HepG2 (cell line): ENCODE measurements at regions not wholly inside any gene's neighbourhood (a gene's known extent, or its start where the extent isn't known, plus 50 kb on each side); places are given as distances from the start of the nearest gene placed in this dataset.

ENCODE experiments used
- ATAC-seq: fragments of 200-7000 bp; cut with Tn5 transposase; 3 replicates; pipeline ENCODE4 v1.9.1; 2020; ENCODE audit warnings: mild to moderate bottlenecking, moderate library complexity
- BruUV-seq: library from RNA; stranded (reverse); fragments of 400-500 nt; replicated peaks from 2 replicates; lab custom pipeline; 2021; lab: Mats Ljungman, UMichigan
- CTCF ChIA-PET: fragments of 300-600 bp; formaldehyde crosslinking; extraction: SDS; loops from one replicate; lab custom pipeline; 2021; ENCODE audit warnings: low total read pairs, inconsistent platforms, low intra/inter-chr PET ratio; lab: Yijun Ruan, JAX
- POLR2A ChIA-PET: fragments of 350-600 bp; sonication (Branson Sonifier 250); formaldehyde crosslinking; loops from one replicate; lab custom pipeline; 2020; ENCODE audit warnings: antibody characterized with exemption, inconsistent platforms; lab: Yijun Ruan, JAX
- DNase-seq: peaks from one replicate; pipeline ENCODE4 v3.0.0-alpha.2; 2015; ENCODE audit warnings: low spot score
- FAIRE-seq: peaks from 3 replicates; lab custom pipeline; 2011; peaks lifted over from hg19 to GRCh38; lab: Jason Lieb, UNC
- H2AFZ ChIP-seq: one replicate; pipeline ENCODE4 v1.6.1; 2011; ENCODE audit warnings: low read length, inconsistent platforms
- H3K27ac ChIP-seq: fragments of 300-600 bp; 3 replicates; pipeline ENCODE4 v1.8.0; 2011; ENCODE audit warnings: mixed run types, mild to moderate bottlenecking, mixed read lengths, low read length, inconsistent platforms; ENCODE audit not compliant: insufficient read depth; ENCODE audit errors: extremely low read length
- H3K27me3 ChIP-seq, 2 experiments: fragments of 200-600 bp in 1 of 2; 2 replicates in 1 of 2; 3 replicates in 1 of 2; pipeline versions ENCODE4 v1.6.0 to v1.8.0; 2011; ENCODE audit warnings: low read length in 2 of 2, mild to moderate bottlenecking in 2 of 2, moderate library complexity in 2 of 2, inconsistent platforms in 1 of 2; ENCODE audit not compliant: insufficient read depth in 2 of 2, control insufficient read depth in 1 of 2
- H3K36me3 ChIP-seq, 2 experiments: fragments of 200-600 bp in 1 of 2; replicated peaks in 1 of 2; 2 replicates in 1 of 2; 3 replicates in 1 of 2; pipeline versions ENCODE4 v1.5.1 to v1.8.0; 2011; ENCODE audit warnings: low read length in 2 of 2, inconsistent platforms in 1 of 2; ENCODE audit not compliant: insufficient read depth in 2 of 2, control insufficient read depth in 1 of 2
- H3K4me1 ChIP-seq: 2 replicates; pipeline ENCODE4 v1.5.1; 2012; ENCODE audit warnings: low read length, inconsistent platforms; ENCODE audit not compliant: insufficient read depth
- H3K4me2 ChIP-seq: 2 replicates; pipeline ENCODE4 v1.6.0; 2011; ENCODE audit warnings: low read depth, low read length, inconsistent platforms
- H3K4me3 ChIP-seq, 3 experiments: fragments of 200-600 bp in 1 of 3; sonication (generic), shearing (Covaris generic) in 1 of 3; replicated peaks in 1 of 3; 2 replicates each; pipeline ENCODE4 v1.5.1; 2011 to 2016; ENCODE audit warnings: low read length in 3 of 3, inconsistent platforms in 2 of 3, low read depth in 2 of 3, mild to moderate bottlenecking in 2 of 3, control low read depth in 1 of 3, mixed read lengths in 1 of 3; ENCODE audit not compliant: insufficient read depth in 1 of 3
- H3K79me2 ChIP-seq: one replicate; pipeline ENCODE4 v1.6.1; 2011; ENCODE audit warnings: low read length, inconsistent platforms; ENCODE audit not compliant: insufficient read depth
- H3K9ac ChIP-seq: 2 replicates; pipeline ENCODE4 v1.6.0; 2011; ENCODE audit warnings: mild to moderate bottlenecking, low read depth, low read length, inconsistent platforms; ENCODE audit not compliant: insufficient read depth
- H3K9me3 ChIP-seq: 2 replicates; pipeline ENCODE4 v1.5.1; 2012; ENCODE audit warnings: mild to moderate bottlenecking, low read length
- H4K20me1 ChIP-seq: 2 replicates; pipeline ENCODE4 v1.6.0; 2011; ENCODE audit warnings: inconsistent platforms, mild to moderate bottlenecking, low read length, moderate library complexity; ENCODE audit not compliant: insufficient read depth
- CTCF ChIP-seq: sonication (generic); formaldehyde crosslinking; IDR thresholded peaks from 2 replicates; pipeline ENCODE4 v1.5.0; 2020; ENCODE audit warnings: mild to moderate bottlenecking, missing genetic modification reagents, moderate library complexity
- RORA ChIP-seq: sonication (generic); formaldehyde crosslinking; IDR thresholded peaks from 2 replicates; pipeline ENCODE4 v1.5.0; 2020; ENCODE audit warnings: mild to moderate bottlenecking, missing genetic modification reagents, moderate library complexity
- RXRB ChIP-seq: IDR thresholded peaks from 2 replicates; pipeline ENCODE4 v1.6.1; 2016; ENCODE audit warnings: borderline replicate concordance, missing genetic modification reagents, missing compliant biosample characterization
- STAG1 ChIP-seq: sonication (generic); formaldehyde crosslinking; IDR thresholded peaks from 2 replicates; pipeline ENCODE4 v1.4.0; 2020; ENCODE audit warnings: missing genetic modification reagents
- ZNF124 ChIP-seq: sonication (generic); formaldehyde crosslinking; IDR thresholded peaks from 2 replicates; pipeline ENCODE4 v1.4.0; 2020; ENCODE audit warnings: missing genetic modification reagents
- ZNF256 ChIP-seq: sonication (generic); formaldehyde crosslinking; conservative IDR thresholded peaks from 2 replicates; pipeline ENCODE4 v1.4.0; 2020; ENCODE audit warnings: missing genetic modification reagents
- ZNF530 ChIP-seq: sonication (generic); formaldehyde crosslinking; IDR thresholded peaks from 2 replicates; pipeline ENCODE4 v1.5.0; 2020; ENCODE audit warnings: low read depth, mild to moderate bottlenecking, missing genetic modification reagents
- ZNF713 ChIP-seq: sonication (generic); formaldehyde crosslinking; IDR thresholded peaks from 2 replicates; pipeline ENCODE4 v1.4.0; 2020; ENCODE audit warnings: mild to moderate bottlenecking, missing genetic modification reagents
- whole genome bisulfite sequencing: methylation state at CpG from one replicate; pipeline ENCODE4 v1.1.6; 2017; ENCODE audit warnings: low lambda C conversion rate; 5-methylcytosine and 5-hydroxymethylcytosine counted together
- in situ Hi-C: cut with HindIII; loops from 2 replicates; pipeline ENCODE4 v1.10.0; 2017; ENCODE audit warnings: low pct_unique_long_range_greater_than_20kb; ENCODE audit not compliant: extremely low pct_ligation_motif_present
- intact Hi-C: fragments of 100-400 bp; cut with micrococcal nuclease; formaldehyde crosslinking; loops from one replicate; pipeline ENCODE4 v1.10.0; 2022; ENCODE audit not compliant: unreplicated experiment

GRCh38 chr3:145266368-145266767 lies 894.6 kb downstream of the PLOD2 start:
- ChIA-PET POLR2A (no interaction called here), CTCF (no interaction called here)
- BruUV-seq = no TSS peak
- intact Hi-C loops (no loop called here), in situ Hi-C loops (no loop called here)
- Histone ChIP-seq H3K4me3 (no peak overlapping the region), H4K20me1 (no peaks in the 10 kb centered on the region), H3K27ac (no peak overlapping the region), H3K9me3 (no peaks in the 10 kb centered on the region), H3K36me3 (no peaks in the 10 kb centered on the region), H3K79me2 (no peaks in the 10 kb centered on the region), H2AFZ (no peak overlapping the region), H3K4me2 (no peak overlapping the region), H3K27me3 (no peaks in the 10 kb centered on the region), H3K9ac (no peak overlapping the region), H3K4me1 (no peaks in the 10 kb centered on the region)
- DNase-seq = peak; percentile 2
- no peak for FAIRE-seq
- TF ChIP-seq STAG1 = peak; percentile 48
- no peak for TF ChIP-seq ZNF124 (CRISPR knock-in tag)
- peak; percentile 29; the same call in 1 of the 2 replicates for TF ChIP-seq CTCF (CRISPR knock-in tag)
- ATAC-seq = peak; percentile 47; the same call in 2 of the 3 replicates
- 1% methylated on average over 5 of the region's 6 CpGs for WGBS

- ChIA-PET POLR2A (no interaction called here), CTCF (no interaction called here)
- Histone ChIP-seq H3K36me3 (no peaks in the 10 kb centered on the region), H3K9ac (no peak overlapping the region), H3K4me1 (no peaks in the 10 kb centered on the region), H3K79me2 (no peaks in the 10 kb centered on the region), H3K4me3 (no peak overlapping the region), H3K9me3 (no peaks in the 10 kb centered on the region), H3K4me2 (no peak overlapping the region), H2AFZ (no peak overlapping the region), H3K27me3 (no peaks in the 10 kb centered on the region), H4K20me1 (no peaks in the 10 kb centered on the region), H3K27ac (no peak overlapping the region)
- no peak for FAIRE-seq
- no TSS peak for BruUV-seq
- DNase-seq = no peak
- TF ChIP-seq ZNF256 (CRISPR knock-in tag) (no peak), ZNF530 (CRISPR knock-in tag) (no peak), RORA (no peak), ZNF713 (CRISPR knock-in tag) (no peak), RXRB (CRISPR knock-in tag) (no peak)
- intact Hi-C loops = no loop called here
- no peak for ATAC-seq
- WGBS = 0% methylated on average over 3 of the region's 3 CpGs
- in situ Hi-C loops = no loop called here
Observed at GRCh38 chr3:145269106-145269505, 891.9 kb downstream of the PLOD2 start.
